ENCODE measurements at regions not wholly inside any gene's neighbourhood (a gene's known extent, or its start where the extent isn't known, plus 50 kb on each side); places are given as distances from the start of the nearest gene placed in this dataset.
"Not testable (repeated sequence)": the region's sequence is repeated elsewhere in the genome, so short reads cannot be mapped to it uniquely, and the experiment has no call there.

GRCh38 chrX:45515262-45516215, 314.9 kb upstream of the DIPK2B start:
- DNase-seq (ENCODE audit: low read depth), result peak; percentile 68

- no peak for DNase-seq (ENCODE audit: low read depth)
These were observed 312.4 kb upstream of the DIPK2B start for GRCh38 chrX:45513042-45513441.

GRCh38 chrX:45508454-45508853, 307.8 kb upstream of the DIPK2B start:
- DNase-seq (ENCODE audit: low read depth), result no peak

- peak; percentile 18 for DNase-seq (ENCODE audit: low read depth)
These were observed 305.6 kb upstream of the DIPK2B start for GRCh38 chrX:45506149-45506730.

GRCh38 chrX:45505214-45505613, 304.5 kb upstream of the DIPK2B start:
- peak; percentile 75 for DNase-seq (ENCODE audit: low read depth)

- DNase-seq (ENCODE audit: low read depth), result not testable (repeated sequence)
These were observed 303.2 kb upstream of the DIPK2B start for GRCh38 chrX:45503787-45504362.

- DNase-seq (ENCODE audit: low read depth), result no peak
These were observed 301.7 kb upstream of the DIPK2B start for GRCh38 chrX:45502396-45502795.

- no peak for DNase-seq (ENCODE audit: low read depth)
These were observed 296.6 kb upstream of the DIPK2B start for GRCh38 chrX:45497290-45497689.

- DNase-seq (ENCODE audit: low read depth), result no peak
These were observed 285.0 kb upstream of the DIPK2B start for GRCh38 chrX:45485719-45486118.

- DNase-seq (ENCODE audit: low read depth), result peak; percentile 41
These were observed 279.3 kb upstream of the DIPK2B start for GRCh38 chrX:45479835-45480422.

GRCh38 chrX:45479196-45479834, 278.6 kb upstream of the DIPK2B start:
- DNase-seq (ENCODE audit: low read depth), result peak; percentile 72

- DNase-seq (ENCODE audit: low read depth), result peak; percentile 13
These were observed 272.3 kb upstream of the DIPK2B start for GRCh38 chrX:45472968-45473367.

GRCh38 chrX:45467537-45467936, 266.9 kb upstream of the DIPK2B start:
- not testable (repeated sequence) for DNase-seq (ENCODE audit: low read depth)

GRCh38 chrX:45455732-45456131, 255.1 kb upstream of the DIPK2B start:
- DNase-seq (ENCODE audit: low read depth), result not testable (repeated sequence)

- DNase-seq (ENCODE audit: low read depth), result no peak
These were observed 253.6 kb upstream of the DIPK2B start for GRCh38 chrX:45454290-45454689.

- DNase-seq (ENCODE audit: low read depth), result no peak
These were observed 249.3 kb upstream of the DIPK2B start for GRCh38 chrX:45449982-45450381.

GRCh38 chrX:45447995-45448394, 247.3 kb upstream of the DIPK2B start:
- DNase-seq (ENCODE audit: low read depth), result no peak

GRCh38 chrX:45447331-45447730, 246.7 kb upstream of the DIPK2B start:
- DNase-seq (ENCODE audit: low read depth), result no peak

GRCh38 chrX:45445745-45446412, 245.2 kb upstream of the DIPK2B start:
- DNase-seq (ENCODE audit: low read depth), result peak; percentile 32

- no peak for DNase-seq (ENCODE audit: low read depth)
These were observed 236.5 kb upstream of the DIPK2B start for GRCh38 chrX:45437186-45437585.

- DNase-seq (ENCODE audit: low read depth), result no peak
These were observed 234.8 kb upstream of the DIPK2B start for GRCh38 chrX:45435481-45435880.
